ENCODE measurements at regions not wholly inside any gene's neighbourhood (a gene's known extent, or its start where the extent isn't known, plus 50 kb on each side); places are given as distances from the start of the nearest gene placed in this dataset.
A peak's percentile ranks its signal among the peaks of the same experiment; 100 is the strongest.

DNA sequence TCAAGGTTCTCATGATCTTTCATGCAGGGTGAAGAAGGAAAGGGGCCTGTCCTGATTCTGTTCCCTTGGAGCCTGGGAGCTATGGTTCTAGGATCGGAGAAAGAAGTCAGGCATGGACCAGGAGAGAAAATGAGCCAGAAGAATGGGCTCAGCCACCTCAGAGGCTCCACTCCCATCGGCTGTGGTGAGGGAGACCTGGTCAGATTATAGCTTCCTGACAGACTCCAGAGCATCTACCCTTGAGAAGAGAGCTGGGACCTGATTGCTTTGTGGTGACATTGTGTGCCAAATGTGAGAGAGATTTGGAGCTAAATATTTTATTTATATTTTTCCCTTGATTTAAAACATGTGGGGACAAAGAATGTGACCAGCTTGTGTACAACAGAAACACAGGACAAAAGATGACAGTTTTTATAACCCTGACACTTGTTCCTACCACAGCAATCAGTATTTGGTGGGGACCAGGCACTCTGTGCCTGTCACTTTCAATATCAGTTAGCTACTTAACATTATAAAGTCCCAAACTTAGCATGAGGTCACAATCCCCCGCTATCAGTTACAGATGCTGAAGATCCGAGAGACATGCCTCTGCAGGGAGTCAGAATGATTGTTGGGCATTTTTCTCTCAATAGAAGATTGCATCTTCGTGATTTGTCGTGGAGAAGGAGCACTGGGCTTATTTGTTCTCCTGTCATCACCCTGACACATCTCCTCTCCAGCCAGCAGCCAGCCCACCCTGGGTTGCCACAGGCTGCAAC, 228.3 kb upstream of the ADAMTS16 start:
- no peak for DNase-seq

DNA sequence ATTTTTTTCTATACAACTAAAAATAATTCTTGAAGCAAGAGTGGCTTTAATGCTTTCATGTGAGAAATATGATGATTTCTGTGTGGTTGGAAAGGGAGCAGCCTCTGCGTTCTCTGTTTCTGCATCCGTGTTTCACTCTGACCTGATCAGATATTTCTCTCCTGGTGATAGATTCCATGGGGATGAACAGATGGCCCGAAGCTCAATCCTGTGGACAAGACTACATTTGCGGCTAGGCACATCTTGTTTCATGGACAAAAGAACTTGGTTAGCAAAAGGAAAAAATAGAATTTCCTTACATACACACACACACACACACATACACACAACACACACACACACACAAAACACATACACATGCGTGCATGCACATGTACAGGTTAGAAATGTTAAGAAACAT, 218.2 kb upstream of the ADAMTS16 start:
- DNase-seq = no peak

DNA sequence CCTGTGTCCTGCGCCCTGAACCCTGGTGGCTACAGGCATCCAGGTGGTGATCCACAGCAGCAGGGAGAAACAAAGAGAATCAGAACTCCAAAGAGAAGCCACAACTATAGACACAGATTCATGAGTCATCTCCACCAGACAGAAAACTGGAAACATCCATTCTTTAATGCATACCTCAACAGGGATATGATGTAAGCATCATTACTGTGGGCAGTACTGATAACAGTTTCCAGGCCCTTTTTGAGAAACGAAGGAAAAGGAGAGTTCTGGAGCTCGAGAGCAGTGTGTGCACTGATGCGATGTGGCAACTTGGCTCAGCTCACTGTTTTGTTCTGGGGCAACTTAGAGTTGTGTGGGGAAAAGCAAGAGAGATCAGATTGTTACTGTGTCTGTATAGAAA, 215.6 kb upstream of the ADAMTS16 start:
- DNase-seq = no peak

DNA sequence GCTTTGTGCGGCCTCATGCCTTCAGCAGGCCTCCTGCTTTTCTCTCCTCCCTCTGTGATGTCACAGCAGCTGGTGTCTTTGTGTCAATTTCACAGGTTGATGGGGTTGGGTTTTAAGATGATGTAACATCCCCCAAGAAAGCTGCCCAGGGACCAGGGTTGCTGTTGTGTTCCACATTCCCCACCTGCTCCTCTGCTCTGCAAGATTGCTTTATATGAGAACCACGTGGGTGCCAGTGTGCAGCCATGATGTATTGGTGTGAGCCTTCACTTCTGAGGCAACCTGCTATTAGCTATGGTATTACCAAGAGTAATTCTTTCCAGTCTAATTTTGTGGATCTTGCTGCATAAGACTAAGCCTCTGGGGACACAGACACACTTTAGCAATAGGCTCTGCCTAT, 213.0 kb upstream of the ADAMTS16 start:
- DNase-seq = no peak

DNA sequence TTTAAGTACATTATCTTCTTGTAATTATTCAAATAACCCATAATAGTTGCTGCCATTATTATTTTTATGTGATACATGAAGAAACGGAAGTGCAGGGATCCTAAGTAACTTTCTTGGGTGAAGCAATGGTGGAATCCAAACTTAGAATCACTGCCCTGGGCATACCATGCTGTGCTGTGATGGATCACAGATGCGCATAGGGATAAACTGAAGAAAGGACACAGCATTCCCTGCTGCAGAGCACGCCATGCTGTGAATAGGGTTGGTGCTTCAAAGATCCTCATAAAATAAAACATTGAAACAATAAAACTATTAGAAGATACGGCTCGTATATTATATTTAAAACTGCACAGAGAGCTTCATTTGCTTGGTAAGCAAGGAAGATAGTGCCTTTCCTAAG, 211.7 kb upstream of the ADAMTS16 start:
- DNase-seq = no peak

DNA sequence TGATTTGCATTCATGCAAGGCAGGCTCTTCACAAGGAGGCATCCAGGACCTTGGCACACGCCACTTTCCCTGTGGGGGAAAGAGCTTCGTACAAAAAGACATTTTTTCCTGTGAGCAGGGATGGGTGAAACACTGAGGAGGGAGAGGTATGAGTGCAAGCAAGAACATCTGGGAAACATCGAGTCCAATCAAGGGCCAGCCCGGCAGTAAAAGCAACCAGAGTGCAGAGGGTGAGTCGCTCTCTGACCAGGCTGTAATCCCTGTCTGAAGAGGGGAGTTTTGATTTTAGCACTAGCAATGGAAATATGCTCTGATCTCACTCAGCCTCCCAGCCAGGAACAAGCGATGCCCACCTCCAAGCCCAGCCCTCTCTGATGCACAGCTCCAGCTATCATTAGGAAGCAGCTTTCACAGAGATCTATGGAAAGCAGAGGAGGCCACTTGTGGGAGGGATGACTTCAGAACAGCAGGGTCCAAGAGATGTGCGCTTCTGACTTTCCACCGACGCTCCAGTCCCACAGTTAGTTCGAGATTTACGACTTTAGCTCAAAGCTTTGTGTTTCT, 211.0 kb upstream of the ADAMTS16 start:
- no peak for DNase-seq

DNA sequence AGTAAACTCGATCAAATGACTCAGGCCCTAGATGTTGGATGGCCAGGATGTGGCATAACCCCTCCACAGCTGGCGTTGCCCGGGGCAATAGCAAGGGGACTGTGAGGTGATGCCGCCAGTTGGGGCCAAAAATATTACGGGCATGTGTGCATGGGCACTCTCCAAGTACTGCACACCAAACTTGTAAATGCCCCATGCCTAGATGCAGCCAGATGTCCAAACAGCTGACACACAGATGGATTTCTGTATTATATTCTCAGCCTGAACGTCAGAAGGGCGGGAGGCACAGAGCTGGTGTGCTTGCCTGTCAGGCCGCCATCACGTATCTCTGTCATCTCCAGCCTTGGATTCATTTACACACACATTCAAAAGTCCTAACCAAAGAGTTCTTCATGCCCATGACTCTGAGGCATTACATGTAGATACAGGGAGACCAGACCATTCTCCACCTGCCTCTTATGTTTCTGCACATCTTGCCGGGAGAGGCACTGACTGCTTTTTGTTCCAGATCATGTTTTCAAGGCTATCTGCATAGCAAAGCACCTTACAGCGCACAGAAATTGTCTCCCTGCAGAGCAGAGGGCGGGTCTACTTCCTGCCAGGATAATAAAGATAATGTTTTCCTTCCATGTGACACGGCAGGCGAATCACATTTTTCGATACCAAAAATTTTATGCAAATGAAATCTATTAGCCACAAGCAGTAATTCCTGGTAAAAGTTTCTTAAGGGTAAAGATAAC, 200.9 kb upstream of the ADAMTS16 start:
- no peak for DNase-seq

DNA sequence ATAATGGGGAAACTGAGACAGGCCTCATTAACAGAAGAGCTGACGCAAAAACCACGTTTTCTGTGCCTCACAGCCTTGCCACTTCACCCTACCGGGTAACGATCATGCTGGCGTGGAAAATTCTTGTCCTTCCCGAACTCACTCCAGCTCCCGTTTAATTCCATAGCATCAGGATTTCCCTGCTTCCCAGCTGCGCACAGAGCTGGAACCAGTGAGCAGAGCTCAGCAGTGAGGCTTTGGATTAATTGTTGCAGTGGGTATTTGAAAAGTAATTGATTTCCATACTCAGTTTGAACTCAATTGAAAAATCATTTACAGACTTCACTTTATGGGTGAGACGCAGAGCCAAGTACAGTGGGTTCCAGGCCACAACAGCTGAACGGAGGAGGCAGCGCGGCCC, 199.0 kb upstream of the ADAMTS16 start:
- no peak for DNase-seq

DNA sequence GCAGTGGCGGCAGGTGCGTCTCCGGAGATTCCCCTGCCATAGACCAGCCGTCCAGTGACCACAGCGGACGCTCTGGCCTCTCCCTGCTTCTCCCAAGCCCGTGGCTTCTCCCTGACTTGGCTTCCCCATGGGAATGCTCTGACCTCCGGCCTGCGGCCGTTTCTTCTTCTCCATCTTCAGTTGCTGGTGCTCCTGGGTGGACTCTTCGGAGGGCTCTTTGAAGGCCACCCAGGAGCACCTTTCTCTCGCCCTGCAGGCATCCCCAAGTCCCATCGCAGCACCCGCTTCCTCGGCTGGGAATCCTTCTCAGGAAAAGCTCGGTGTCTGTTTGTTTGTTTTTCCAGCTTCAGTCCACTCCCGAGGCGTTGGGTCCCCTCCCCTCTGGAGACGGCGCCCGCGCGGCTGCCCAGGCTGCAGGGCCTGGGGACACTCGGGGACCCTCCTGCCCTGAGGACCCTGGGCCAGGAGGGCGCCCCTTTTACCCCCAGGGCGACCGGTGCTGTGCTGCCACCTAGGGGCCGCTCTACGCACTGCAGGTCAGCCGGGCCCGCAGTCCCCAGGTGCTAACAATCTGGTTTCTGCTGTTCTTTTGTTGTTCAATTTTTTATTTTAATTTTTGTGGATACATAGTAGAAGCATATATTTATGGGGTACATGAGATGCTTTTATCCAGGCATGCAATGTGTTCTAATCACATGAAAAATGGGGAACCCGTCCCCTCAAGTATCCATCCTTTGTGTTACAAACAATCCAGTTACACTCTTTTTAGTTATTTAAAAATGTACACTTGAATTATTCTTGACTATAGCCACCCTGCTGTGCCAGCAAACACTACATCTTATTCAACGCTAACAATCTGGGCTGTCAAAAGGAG, 197.9 kb upstream of the ADAMTS16 start:
- DNase-seq = no peak

DNA sequence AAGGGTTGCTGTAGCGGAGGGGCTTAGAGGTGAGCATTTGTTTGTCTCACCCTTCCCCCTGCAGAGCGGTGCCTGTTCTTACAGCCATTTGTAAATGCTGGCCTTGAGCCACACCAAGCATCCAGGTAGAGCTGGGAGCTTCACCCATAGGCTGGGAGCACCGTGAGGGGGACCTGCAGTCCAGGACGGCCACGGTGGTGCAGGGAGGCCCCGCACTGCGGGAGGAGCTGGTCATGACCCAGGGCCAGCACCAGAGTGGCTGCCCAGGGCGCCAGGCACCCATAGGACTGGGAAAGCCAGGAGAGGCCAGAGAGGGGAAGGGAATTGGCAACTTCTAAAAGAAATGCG, 197.3 kb upstream of the ADAMTS16 start:
- DNase-seq = no peak

DNA sequence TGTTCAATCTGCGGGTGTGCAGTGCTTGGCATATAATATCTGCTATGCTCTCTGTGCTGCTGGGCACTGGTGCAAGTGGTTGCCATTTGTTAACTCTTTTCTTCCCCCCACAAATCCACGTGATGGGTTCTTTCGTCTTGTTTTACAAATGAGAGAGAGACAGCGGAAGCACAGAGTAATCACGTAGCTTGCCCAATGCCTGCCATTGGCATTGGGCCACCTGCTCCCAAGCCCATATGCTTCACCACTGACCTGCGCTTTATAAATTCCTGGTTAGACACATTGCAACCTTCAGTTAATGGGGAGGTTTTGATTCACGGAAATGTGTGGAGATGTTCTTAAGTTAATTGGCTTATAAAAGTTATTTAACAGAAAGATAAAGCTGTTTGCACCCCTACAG, 194.8 kb upstream of the ADAMTS16 start:
- no peak for DNase-seq

DNA sequence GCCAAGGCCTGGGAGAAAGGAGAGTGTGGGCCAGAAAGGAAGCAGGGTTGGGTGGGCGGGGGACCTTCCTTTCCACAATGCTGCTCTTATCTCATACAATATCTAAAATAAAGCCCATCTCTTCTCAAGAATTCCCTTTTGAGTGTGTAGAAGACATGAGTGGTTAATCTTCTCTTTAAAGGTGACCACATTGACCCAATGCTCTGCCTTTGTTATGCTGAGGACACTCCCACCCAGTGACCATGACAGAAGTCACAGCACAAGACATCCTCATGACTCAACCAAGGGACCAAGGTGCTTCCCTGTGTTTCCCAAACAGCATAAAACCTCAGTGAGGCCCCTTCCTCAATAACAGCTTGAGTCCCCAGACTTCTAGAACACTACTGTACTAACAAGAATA, 193.0 kb upstream of the ADAMTS16 start:
- DNase-seq = no peak

DNA sequence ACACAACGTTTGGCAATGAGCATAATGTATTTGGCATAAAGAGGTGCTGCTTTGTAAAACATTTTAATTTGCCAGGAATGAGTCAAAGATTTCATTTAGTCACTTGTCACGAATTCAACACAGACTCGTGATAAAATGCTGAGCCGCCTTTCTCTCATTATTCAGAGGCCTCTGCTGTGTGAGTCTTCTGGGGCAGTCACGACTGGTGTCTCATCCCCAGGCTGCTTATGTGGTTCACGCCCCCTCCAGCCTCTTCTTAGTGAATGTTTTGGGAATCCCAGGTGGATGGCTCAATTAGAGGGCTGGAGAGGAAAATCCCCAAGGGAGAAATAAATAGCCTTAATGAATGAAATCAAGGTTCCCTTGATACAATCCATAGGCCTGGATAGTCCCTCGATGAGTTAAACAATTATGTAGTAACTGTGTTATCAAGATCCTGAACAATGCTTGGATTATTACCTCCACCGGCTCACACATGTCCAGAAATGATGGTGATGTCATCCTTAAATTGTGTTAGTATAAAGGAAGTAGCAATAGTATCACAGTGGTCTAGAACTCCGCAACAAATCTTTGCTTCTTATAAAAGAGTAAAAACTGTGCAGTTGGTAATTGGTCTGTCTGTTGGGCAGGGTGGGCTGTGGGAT, 192.1 kb upstream of the ADAMTS16 start:
- DNase-seq = no peak

DNA sequence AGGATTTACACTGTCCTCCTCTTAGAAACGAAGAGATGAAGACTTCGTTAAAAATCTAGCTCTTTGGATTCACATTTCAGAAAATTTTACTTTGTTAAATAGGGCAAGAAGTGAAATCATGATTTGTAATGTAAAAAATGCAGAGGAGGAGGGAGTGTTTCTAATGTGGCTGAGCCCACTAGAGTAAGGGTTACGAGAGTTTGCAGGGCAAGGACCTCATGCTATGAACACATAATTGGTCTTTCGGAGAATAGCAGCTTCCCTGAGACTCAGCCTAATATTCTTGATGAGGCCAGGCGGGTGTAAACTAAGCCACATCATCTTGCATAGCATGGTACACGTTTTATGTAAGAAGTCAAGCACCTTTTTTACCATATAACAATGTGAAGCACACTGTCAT, 191.0 kb upstream of the ADAMTS16 start:
- no peak for DNase-seq

DNA sequence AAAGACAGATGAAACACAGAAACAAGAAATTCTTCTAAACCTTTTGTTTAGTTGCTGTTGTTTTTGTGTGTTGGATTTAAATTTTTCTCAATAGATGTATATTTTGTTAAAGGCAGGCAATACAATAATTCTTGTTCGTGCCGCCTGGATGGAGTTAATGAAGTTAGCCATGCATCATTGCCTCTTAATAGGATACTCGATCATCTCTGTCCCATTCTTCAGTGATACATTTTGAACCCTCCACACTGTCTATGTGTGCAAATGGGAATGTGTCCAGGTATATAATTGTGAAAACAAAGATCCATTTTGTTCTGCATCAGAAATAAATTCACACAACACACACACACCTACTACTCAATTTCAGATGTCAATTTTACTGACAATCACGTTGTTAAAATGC, 186.6 kb upstream of the ADAMTS16 start:
- no peak for DNase-seq

DNA sequence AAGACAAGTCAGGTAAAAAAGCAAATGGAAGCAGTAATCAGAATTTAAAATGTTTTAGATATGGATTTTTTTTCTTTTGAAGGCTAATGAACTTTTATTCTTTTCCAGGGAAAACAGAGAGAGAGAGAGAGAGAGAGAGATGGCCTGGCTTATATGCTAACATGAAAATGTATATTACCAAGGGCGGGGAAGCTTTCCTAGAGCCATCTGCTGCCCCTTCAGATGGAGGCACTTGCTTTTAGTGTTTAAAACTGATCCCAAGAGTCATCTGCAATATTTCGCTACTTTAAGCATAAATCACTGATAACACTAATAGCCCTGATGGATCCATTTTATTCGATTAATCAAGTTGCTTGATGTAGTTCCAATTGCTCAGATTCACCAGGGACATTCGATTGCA, 186.1 kb upstream of the ADAMTS16 start:
- DNase-seq = no peak

DNA sequence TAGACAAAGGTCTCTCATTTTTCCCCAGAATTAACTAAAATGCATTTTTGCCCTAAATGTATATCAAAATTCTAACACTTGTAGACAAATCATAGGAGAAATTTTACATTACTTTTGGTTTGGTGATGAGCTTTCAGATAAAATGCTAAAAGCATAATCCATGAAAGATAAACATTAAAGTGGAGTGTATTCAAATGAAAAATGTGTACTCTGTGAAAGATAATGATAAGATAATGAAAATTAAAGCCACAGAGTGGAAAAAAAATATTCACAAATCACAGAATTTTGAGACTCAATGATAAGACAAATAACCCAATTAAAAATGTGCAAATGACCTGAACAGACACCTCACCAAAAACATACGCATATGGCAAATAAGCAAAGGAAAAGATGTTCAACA, 176.9 kb upstream of the ADAMTS16 start:
- no peak for DNase-seq

DNA sequence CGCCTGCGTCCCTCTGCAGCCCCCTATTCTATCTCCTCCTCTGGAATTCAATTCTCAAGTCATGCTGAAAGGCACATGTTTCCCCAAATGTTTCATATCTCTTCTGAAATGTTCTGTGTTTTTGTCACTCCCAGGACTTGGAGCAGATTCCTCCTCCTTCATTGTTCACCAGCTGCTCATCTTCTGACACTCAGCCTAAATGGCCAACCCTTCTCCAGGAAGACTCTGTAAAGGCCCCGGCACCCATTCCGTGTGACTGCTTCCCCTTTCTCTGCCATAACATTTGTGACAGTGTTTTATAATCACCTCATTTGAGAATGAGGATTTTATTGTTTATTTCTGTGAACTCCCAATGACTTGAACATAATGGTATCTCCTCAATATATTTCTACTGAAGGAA, 170.8 kb upstream of the ADAMTS16 start:
- DNase-seq = no peak

DNA sequence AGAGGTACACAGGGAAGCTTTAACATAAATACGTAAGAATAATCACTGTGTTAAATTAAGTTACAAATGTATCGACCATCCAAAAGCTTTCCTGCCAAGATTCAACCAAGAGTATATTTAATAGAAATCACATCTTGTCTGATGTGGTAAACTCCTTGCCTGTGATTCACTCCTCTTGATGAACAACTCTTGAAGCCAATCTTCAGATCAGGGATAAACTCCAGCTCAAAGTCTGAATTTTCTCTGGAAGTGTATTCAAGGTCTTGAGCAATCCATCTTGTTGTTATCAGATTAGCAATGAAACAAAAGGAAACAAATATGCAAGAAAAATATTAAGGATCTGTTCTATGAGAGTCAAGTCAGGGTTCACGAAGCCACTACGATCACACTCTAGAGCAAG, 170.0 kb upstream of the ADAMTS16 start:
- no peak for DNase-seq

DNA sequence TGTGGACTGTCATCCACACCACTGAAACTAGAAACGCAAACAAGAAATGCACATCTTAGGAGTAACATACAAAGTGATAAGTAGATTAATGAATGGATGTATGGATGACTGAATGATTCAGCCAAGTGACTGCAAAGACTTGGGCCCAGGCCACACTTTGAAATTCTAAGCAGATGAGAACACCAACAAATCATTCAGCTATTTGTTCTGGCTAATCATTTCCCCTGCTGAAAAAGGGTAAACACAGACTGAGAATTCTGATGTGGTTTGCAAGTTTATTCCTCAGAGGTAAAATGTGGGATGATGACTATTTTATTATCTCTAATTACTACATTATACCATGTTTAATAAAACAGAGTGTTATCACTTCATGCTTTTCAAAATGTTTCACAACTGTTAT, 163.2 kb upstream of the ADAMTS16 start:
- peak; percentile 8 for DNase-seq

DNA sequence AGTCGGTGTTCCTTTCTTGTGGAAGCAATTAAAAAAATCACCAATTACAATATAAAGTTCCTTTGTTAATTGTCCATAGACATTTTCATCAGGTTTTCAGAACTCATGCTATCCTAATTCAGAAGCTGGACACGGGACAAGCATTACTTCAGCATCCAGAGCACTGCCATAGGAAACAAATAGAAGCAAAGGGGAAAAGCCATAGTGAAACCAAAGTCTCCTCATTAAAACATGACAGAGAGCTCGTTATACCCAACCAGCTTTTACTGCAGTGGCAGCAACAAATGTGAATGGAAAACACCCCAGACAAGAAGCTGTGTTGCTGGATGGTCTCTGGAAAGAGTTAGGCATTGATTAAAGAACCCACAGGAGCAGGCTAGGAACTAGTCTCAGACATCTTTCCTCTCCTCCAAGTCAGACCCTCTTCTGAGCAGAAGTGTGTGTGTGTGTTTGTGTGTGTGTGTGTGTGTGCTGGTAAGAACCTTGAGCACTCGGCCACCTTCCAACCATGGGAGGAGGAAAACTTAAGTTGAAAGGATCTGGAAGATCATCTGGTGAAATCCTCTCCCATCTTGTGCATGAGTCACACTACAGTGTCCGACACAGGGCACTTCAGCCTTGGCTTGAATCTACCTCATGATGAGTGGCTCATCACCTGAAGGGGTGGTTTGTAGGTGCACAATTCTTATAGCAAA, 162.6 kb upstream of the ADAMTS16 start:
- DNase-seq = no peak

DNA sequence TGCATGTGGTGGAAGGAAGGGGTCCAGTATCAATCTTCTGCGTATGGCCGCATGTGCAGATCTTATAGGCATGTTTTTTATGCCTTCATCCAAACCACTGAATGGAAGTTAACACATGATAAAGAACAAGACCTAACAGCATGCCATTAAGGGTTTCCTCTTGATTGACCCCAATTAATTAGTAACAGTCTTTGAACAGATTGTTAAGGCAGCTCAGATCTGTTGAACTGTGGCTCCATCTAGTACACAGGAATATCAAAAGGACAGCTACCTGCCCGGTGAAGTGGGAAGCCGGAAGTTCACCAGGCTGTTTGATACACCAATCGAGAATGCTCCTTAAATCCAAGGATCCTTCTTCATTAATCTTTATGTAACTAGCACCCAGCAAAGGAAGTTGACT, 159.9 kb upstream of the ADAMTS16 start:
- no peak for DNase-seq
